Muscle of leg (tissue), 3 donors: ENCODE measurements at regions not wholly inside any gene's neighbourhood (a gene's known extent, or its start where the extent isn't known, plus 50 kb on each side); places are given as distances from the start of the nearest gene placed in this dataset.
"Not testable (repeated sequence)": the region's sequence is repeated elsewhere in the genome, so short reads cannot be mapped to it uniquely, and the experiment has no call there.

Experiments used
- DNase-seq: peaks from one replicate; pipeline ENCODE4 v3.0.0; 2013
- H3K27ac ChIP-seq: one replicate; pipeline ENCODE4 v1.5.1; 2013; ENCODE audit warnings: mild to moderate bottlenecking, low read length, control low read depth
- H3K27me3 ChIP-seq: one replicate; pipeline ENCODE4 v1.6.1; 2013; ENCODE audit warnings: low read length; ENCODE audit not compliant: control insufficient read depth, insufficient read depth
- H3K36me3 ChIP-seq: one replicate; pipeline ENCODE4 v1.6.1; 2013; ENCODE audit warnings: low read length; ENCODE audit not compliant: control insufficient read depth, insufficient read depth
- H3K4me1 ChIP-seq: one replicate; pipeline ENCODE4 v1.6.1; 2013; ENCODE audit warnings: low read length; ENCODE audit not compliant: control insufficient read depth, insufficient read depth
- H3K4me3 ChIP-seq: one replicate; pipeline ENCODE4 v1.5.1; 2013; ENCODE audit warnings: low read length, control low read depth
- H3K9me3 ChIP-seq: replicated peaks from 2 replicates; pipeline ENCODE4 v1.6.1; 2013; ENCODE audit warnings: low read depth, low read length; ENCODE audit not compliant: control insufficient read depth
- WGBS: methylation state at CpG from one replicate; pipeline ENCODE4 v1.1.5; 2013; ENCODE audit warnings: missing lambda C conversion rate; ENCODE audit not compliant: insufficient coverage; 5-methylcytosine and 5-hydroxymethylcytosine counted together

DNA sequence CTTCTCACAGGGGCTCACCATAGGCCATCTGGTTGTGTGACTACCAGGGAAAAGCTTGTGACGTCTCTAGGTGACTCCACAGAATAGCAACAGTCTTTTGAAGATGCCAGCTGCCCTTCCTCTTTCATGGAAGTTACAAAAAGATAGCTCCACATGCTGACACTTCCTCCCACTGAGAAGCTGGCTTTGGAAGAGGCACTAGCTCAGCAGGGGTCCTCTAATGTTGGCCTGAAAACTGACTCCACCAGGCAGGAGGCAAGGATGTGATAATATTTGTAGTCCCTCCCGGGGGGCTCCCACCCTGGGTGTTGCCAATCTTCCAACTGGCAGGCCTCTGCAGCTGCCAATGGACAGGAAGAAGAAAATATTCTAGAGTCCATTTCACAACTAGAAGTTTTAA is 343.5 kb downstream of the NEK10 start:
- no peaks in the 10 kb centered on the region for H3K27me3 ChIP-seq
- H3K9me3 ChIP-seq: no peaks in the 10 kb centered on the region
- H3K4me3 ChIP-seq: no peak overlapping the region
- 29% methylated on average over 1 of the region's 2 CpGs for WGBS
- H3K27ac ChIP-seq: no peak overlapping the region
- H3K4me1 ChIP-seq: peaks cover 6% of the 10 kb centered on the region
- no peaks in the 10 kb centered on the region for H3K36me3 ChIP-seq
- no peak for DNase-seq

DNA sequence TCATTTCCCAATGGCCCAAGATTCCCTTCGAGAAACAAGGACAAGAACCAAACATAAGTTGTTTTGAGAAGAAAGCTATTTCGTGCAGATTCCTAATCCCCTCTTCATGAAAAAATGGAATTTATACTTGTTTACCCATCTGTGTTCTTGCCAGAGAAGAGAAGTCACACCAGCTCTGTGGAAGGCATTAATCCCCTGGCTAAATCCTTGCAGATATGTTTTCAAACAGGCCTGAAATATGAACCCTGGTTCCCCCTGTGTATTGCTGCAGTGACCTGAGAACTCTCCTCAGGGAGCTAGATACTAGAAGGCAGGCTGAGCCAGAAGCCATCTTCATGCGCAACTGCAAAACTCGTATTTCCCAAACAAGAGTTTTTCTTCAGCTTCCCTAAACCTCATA is 337.7 kb downstream of the NEK10 start:
- Histone ChIP-seq H3K36me3 (no peaks in the 10 kb centered on the region), H3K27me3 (no peaks in the 10 kb centered on the region), H3K4me1 (peaks cover 3% of the 10 kb centered on the region), H3K4me3 (no peak overlapping the region), H3K27ac (peak overlapping the region; percentile 21), H3K9me3 (no peaks in the 10 kb centered on the region)
- DNase-seq: peak; percentile 41
- no CpG with 5 or more reads among the region's 4 CpGs for WGBS

- DNase-seq: no peak
- H3K27ac ChIP-seq: no peak overlapping the region
- H3K9me3 ChIP-seq: no peaks in the 10 kb centered on the region
- peaks cover 3% of the 10 kb centered on the region for H3K4me1 ChIP-seq
- no peak overlapping the region for H3K4me3 ChIP-seq
- no peaks in the 10 kb centered on the region for H3K36me3 ChIP-seq
- H3K27me3 ChIP-seq: no peaks in the 10 kb centered on the region
These were observed 334.9 kb downstream of the NEK10 start for GRCh38 chr3:27034255-27034654.

DNA sequence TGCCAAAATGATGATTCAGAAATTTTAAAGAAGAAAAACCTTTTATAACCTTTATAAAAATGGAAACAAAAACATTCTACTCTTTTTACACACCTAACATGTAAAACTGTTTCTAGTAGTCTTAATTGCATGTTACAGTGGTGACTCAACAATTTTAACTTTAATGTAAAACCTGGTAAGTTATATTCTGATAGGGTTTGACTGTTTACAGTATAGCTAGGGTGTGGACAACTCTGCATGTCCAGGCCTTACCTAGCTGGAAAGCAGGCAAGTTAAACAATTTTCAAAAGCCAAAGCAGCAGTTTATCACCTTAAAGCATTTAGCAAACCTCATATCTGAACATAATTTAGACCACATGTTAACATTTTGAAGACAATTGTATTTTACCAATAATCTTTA is 328.5 kb downstream of the NEK10 start:
- H3K36me3 ChIP-seq: no peaks in the 10 kb centered on the region
- no peak overlapping the region for H3K27ac ChIP-seq
- H3K4me1 ChIP-seq: no peaks in the 10 kb centered on the region
- H3K9me3 ChIP-seq: no peaks in the 10 kb centered on the region
- no peaks in the 10 kb centered on the region for H3K27me3 ChIP-seq
- no peak for DNase-seq
- no peak overlapping the region for H3K4me3 ChIP-seq

- H3K27ac ChIP-seq, H3K4me3 ChIP-seq, H3K9me3 ChIP-seq, H3K36me3 ChIP-seq, DNase-seq, H3K27me3 ChIP-seq, H3K4me1 ChIP-seq: not testable (repeated sequence)
- WGBS: no CpG with 5 or more reads among the region's 2 CpGs
These were observed 326.6 kb downstream of the NEK10 start for GRCh38 chr3:27042541-27042940.

- no peaks in the 10 kb centered on the region for H3K9me3 ChIP-seq
- no peaks in the 10 kb centered on the region for H3K36me3 ChIP-seq
- no peaks in the 10 kb centered on the region for H3K4me1 ChIP-seq
- WGBS: 100% methylated on average over 1 of the region's 8 CpGs
- no peaks in the 10 kb centered on the region for H3K27me3 ChIP-seq
- no peak overlapping the region for H3K4me3 ChIP-seq
- no peak overlapping the region for H3K27ac ChIP-seq
- DNase-seq: peak; percentile 7
These were observed 325.7 kb downstream of the NEK10 start for GRCh38 chr3:27043328-27043955.

DNA sequence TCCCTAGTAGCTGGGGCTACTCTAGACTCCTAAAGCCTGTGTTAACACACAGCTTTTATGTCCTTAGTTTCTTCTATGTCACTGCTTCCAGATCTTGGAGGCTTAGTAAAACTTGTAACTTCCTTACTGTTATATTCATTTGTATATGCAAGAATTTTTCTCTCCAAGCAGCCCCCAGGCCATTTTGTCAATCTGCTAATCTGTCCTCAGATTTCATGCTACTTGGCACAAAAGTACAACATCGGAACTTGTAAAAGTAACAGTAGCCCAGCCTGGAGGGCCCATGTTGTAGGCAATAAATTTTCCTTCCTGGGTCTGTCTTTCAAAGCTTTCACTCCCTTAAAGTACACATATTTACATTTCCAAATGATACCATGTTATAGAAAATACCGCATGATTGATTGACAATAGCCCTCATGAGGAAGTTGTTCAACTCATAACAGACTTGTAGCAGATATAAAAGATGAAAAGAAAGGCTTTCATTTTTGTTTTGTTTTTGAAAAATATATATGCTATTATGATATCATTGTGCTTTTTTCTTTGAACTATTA is 324.2 kb downstream of the NEK10 start:
- H3K36me3 ChIP-seq: no peaks in the 10 kb centered on the region
- no peaks in the 10 kb centered on the region for H3K9me3 ChIP-seq
- no peak overlapping the region for H3K4me3 ChIP-seq
- DNase-seq: no peak
- no peak overlapping the region for H3K27ac ChIP-seq
- H3K4me1 ChIP-seq: no peaks in the 10 kb centered on the region
- H3K27me3 ChIP-seq: no peaks in the 10 kb centered on the region
- WGBS: 63% methylated on average over 1 of the region's 2 CpGs

GRCh38 chr3:27046351-27046750 is 322.8 kb downstream of the NEK10 start:
- H3K4me3 ChIP-seq: no peak overlapping the region
- H3K27me3 ChIP-seq: no peaks in the 10 kb centered on the region
- DNase-seq: no peak
- no peak overlapping the region for H3K27ac ChIP-seq
- H3K36me3 ChIP-seq: no peaks in the 10 kb centered on the region
- H3K9me3 ChIP-seq: no peaks in the 10 kb centered on the region
- no peaks in the 10 kb centered on the region for H3K4me1 ChIP-seq

- Histone ChIP-seq H3K4me3 (no peak overlapping the region), H3K9me3 (peaks cover 2% of the 10 kb centered on the region), H3K36me3 (no peaks in the 10 kb centered on the region), H3K4me1 (no peaks in the 10 kb centered on the region), H3K27me3 (no peaks in the 10 kb centered on the region), H3K27ac (no peak overlapping the region)
- no peak for DNase-seq
- WGBS: 75% methylated on average over 1 of the region's 2 CpGs
These were observed 319.4 kb downstream of the NEK10 start for GRCh38 chr3:27049792-27050191.

DNA sequence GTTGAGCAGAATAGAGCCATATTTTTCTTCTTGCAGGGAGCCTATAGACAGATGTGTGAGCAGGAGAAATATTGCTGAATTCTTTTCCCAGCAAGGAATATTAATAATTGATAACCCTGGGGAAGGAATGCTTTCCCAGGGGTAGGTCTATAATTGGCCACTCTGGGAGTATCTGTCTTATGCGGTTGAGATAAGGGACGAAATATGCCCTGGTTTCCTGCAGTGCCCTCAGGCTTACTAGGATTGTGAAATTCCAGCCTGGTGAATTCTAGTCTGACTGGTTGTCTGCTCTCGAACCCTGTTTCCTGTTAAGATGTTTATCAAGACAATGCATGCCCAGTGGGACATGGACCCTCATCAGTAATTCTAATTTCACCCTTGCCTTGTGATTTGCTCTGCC is 317.7 kb downstream of the NEK10 start:
- not testable (repeated sequence) for H3K27me3 ChIP-seq, H3K27ac ChIP-seq, DNase-seq, H3K4me3 ChIP-seq, H3K9me3 ChIP-seq, H3K4me1 ChIP-seq, H3K36me3 ChIP-seq
- whole genome bisulfite sequencing: 100% methylated on average over 2 of the region's 3 CpGs

DNA sequence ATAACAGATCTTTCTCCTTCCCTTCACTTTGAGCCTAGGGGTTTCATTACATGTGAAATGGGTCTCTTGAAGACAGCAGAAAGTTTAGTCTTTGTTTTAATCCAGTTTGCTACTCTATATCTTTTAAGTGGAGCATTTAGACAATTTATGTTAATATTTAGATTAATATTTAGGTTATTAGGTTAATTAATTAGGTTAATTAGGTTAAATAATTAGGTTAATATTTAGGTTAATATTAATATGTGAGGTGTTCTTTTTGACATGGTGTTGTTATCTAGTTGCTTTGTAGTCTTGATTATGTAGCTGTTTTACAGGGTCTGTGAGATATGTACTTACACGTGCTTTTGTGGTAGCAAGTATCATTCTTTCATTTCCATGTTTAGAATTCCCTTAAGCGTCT is 312.9 kb downstream of the NEK10 start:
- Histone ChIP-seq H3K4me1 (no peaks in the 10 kb centered on the region), H3K27ac (no peak overlapping the region), H3K27me3 (no peaks in the 10 kb centered on the region), H3K36me3 (no peaks in the 10 kb centered on the region), H3K4me3 (no peak overlapping the region), H3K9me3 (peaks cover 2% of the 10 kb centered on the region)
- no CpG with 5 or more reads among the region's 2 CpGs for WGBS
- DNase-seq: no peak
